ENCODE measurements at regions not wholly inside any gene's neighbourhood (a gene's known extent, or its start where the extent isn't known, plus 50 kb on each side); places are given as distances from the start of the nearest gene placed in this dataset.

GRCh38 chr12:34526946-34527345 lies 504.6 kb downstream of the ALG10 start:
- DNase-seq (ENCODE audit: low read depth in 2 of 3, low spot score in 2 of 3) = no peak

- no peak for DNase-seq (ENCODE audit: low read depth in 2 of 3, low spot score in 2 of 3)
These were observed 525.0 kb downstream of the ALG10 start for GRCh38 chr12:34547276-34547675.

- DNase-seq (ENCODE audit: low read depth in 2 of 3, low spot score in 2 of 3) = no peak
These were observed 569.7 kb downstream of the ALG10 start for GRCh38 chr12:34591966-34592365.

GRCh38 chr12:34595749-34596733 lies 573.7 kb downstream of the ALG10 start:
- no peak for DNase-seq (ENCODE audit: low read depth in 2 of 3, low spot score in 2 of 3)

- DNase-seq (ENCODE audit: low read depth in 2 of 3, low spot score in 2 of 3) = no peak
These were observed 575.5 kb downstream of the ALG10 start for GRCh38 chr12:34597548-34598351.

GRCh38 chr12:34598352-34598827 lies 576.1 kb downstream of the ALG10 start:
- no peak for DNase-seq (ENCODE audit: low read depth in 2 of 3, low spot score in 2 of 3)

GRCh38 chr12:34598851-34599529 lies 576.7 kb downstream of the ALG10 start:
- DNase-seq (ENCODE audit: low read depth in 2 of 3, low spot score in 2 of 3) = no peak

- DNase-seq (ENCODE audit: low read depth in 2 of 3, low spot score in 2 of 3) = no peak
These were observed 577.5 kb downstream of the ALG10 start for GRCh38 chr12:34599530-34600513.

- no peak for DNase-seq (ENCODE audit: low read depth in 2 of 3, low spot score in 2 of 3)
These were observed 578.5 kb downstream of the ALG10 start for GRCh38 chr12:34600592-34601462.

- no peak for DNase-seq (ENCODE audit: low read depth in 2 of 3, low spot score in 2 of 3)
These were observed 579.4 kb downstream of the ALG10 start for GRCh38 chr12:34601689-34602088.

- DNase-seq (ENCODE audit: low read depth in 2 of 3, low spot score in 2 of 3) = no peak
These were observed 580.1 kb downstream of the ALG10 start for GRCh38 chr12:34602213-34602940.

- no peak for DNase-seq (ENCODE audit: low read depth in 2 of 3, low spot score in 2 of 3)
These were observed 581.2 kb downstream of the ALG10 start for GRCh38 chr12:34603382-34604035.

- DNase-seq (ENCODE audit: low read depth in 2 of 3, low spot score in 2 of 3) = no peak
These were observed 581.9 kb downstream of the ALG10 start for GRCh38 chr12:34604227-34604626.

- DNase-seq (ENCODE audit: low read depth in 2 of 3, low spot score in 2 of 3) = no peak
These were observed 582.6 kb downstream of the ALG10 start for GRCh38 chr12:34604631-34605509.

- no peak for DNase-seq (ENCODE audit: low read depth in 2 of 3, low spot score in 2 of 3)
These were observed 583.2 kb downstream of the ALG10 start for GRCh38 chr12:34605510-34605887.

- DNase-seq (ENCODE audit: low read depth in 2 of 3, low spot score in 2 of 3) = no peak
These were observed 583.9 kb downstream of the ALG10 start for GRCh38 chr12:34605955-34606748.

All from hematopoietic multipotent progenitor cell (in vitro differentiated cells).